Right cardiac atrium (tissue), 5 donors: ENCODE measurements at regions not wholly inside any gene's neighbourhood (a gene's known extent, or its start where the extent isn't known, plus 50 kb on each side); places are given as distances from the start of the nearest gene placed in this dataset.

ENCODE experiments used
- ATAC-seq, 2 donors: fragments of 200-7000 bp; cut with Tn5 transposase; one replicate each; pipeline versions ENCODE4 v1.8.0 to v1.9.1; 2020; ENCODE audit warnings: moderate library complexity in 2 of 2, mild to moderate bottlenecking in 1 of 2
- DNase-seq, 3 donors: peaks; one replicate each; pipeline ENCODE4 v3.0.0-alpha.2; 2020
- H3K27ac ChIP-seq: one replicate; pipeline ENCODE4 v1.5.1; 2013; ENCODE audit warnings: mild to moderate bottlenecking, low read length, control low read depth, moderate library complexity
- H3K27me3 ChIP-seq: one replicate; pipeline ENCODE4 v1.6.1; 2013; ENCODE audit not compliant: control insufficient read depth, insufficient read depth
- H3K4me1 ChIP-seq: one replicate; pipeline ENCODE4 v1.6.1; 2013; ENCODE audit warnings: low read length; ENCODE audit not compliant: control insufficient read depth, insufficient read depth
- H3K4me3 ChIP-seq: one replicate; pipeline ENCODE4 v1.5.1; 2013; ENCODE audit warnings: low read length, control low read depth
- H3K9me3 ChIP-seq: one replicate; pipeline ENCODE4 v1.6.1; 2013; ENCODE audit warnings: low read length; ENCODE audit not compliant: control insufficient read depth
- WGBS: extraction: QIAGEN DNeasy Blood & Tissue Kit; methylation state at CpG from one replicate; pipeline ENCODE4 v1.1.7; 2013; 5-methylcytosine and 5-hydroxymethylcytosine counted together
- intact Hi-C, 4 donors: fragments of 100-400 bp; cut with DNase I; formaldehyde crosslinking; loops; one replicate each; pipeline versions ENCODE4 v1.11.0 to v1.14.0; 2022 to 2023
- donor health status: healthy with polysubstance abuse.
- donor health status: DM: no; HTN: yes; CAD: no.
- donor health status: DM: no; HTN: no; CAD: no.
- donor health status: DM: no; HTN: yes; CAD: no; lungs with severe emphysema.
- donor health status: DM: yes; HTN: yes; CAD: no.

DNA sequence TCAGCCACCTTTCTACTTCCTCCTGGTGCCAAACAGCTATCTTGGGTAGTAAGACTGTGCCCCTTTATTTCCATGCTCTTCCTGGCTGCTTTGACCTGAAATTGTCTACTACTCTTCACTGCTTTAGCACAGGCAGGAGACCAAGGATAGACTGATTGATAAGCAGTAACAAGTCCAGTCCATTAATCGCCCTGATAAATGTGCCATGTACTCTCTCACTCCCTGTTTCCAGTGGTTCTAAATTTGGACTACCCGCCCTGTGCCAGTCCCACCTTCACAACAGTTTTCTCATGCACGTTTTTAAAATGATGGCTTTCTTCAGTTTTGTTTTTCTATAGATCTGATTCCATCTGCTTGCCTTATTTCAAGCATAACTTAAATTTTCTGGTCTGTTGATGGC, 189.6 kb upstream of the RBMS1 start:
- 60% methylated on average over 3 of the region's 3 CpGs for WGBS
- intact Hi-C loops: no loop called here
- no peak for ATAC-seq

DNA sequence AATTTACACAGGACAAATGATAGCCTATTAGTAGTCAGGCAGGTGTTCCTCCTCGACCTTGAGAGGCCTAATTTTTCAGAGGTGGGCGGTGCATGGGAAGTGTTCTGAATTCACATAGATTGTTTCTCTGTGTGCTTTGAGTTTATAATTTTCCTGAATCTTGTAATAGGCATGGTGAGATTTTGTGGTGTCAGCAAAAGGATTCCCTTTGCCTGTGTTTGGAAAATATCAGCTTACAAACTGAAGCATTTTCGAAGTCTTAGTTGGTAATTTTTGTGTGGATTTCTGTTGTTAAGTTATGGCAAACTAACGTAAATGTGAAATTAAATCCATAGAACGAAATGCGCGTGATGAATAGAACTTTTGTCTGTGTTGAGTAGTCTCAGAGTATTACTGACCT, 194.0 kb upstream of the RBMS1 start:
- Histone ChIP-seq H3K27ac (no peak overlapping the region), H3K27me3 (no peaks in the 10 kb centered on the region), H3K9me3 (no peaks in the 10 kb centered on the region), H3K4me3 (no peak overlapping the region), H3K4me1 (peaks cover 1% of the 10 kb centered on the region)
- intact Hi-C loops: no loop called here
- ATAC-seq (no peak), DNase-seq (no peak)
- 83% methylated on average over 7 of the region's 7 CpGs for WGBS

More for the DNA sequence above, 189.6 kb upstream of the RBMS1 start:
- H3K9me3 ChIP-seq: no peaks in the 10 kb centered on the region
- no peaks in the 10 kb centered on the region for H3K27me3 ChIP-seq
- no peak overlapping the region for H3K4me3 ChIP-seq
- H3K27ac ChIP-seq: no peak overlapping the region
- DNase-seq: no peak
- peaks cover 1% of the 10 kb centered on the region for H3K4me1 ChIP-seq

DNA sequence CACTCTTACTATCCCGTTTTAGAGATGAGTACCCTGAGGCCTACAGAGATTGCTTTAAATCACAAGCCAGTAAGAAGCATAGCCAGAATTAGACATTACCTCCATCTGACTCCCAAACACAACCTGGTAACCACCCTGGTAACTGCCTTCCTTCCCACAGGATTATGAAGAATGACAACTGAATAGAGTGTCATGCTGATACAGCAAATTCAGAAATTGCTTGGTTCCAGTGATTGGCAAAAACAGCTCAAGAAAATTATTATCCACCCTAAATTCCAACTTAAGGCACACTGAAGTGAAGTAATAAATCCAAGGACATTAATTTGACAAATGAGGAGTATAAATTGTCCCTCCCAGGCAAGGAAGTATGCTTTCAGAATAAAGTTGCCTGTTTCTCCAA, 195.8 kb upstream of the RBMS1 start:
- intact Hi-C loops: no loop called here
- Histone ChIP-seq H3K9me3 (no peaks in the 10 kb centered on the region), H3K4me1 (no peaks in the 10 kb centered on the region), H3K27me3 (no peaks in the 10 kb centered on the region), H3K4me3 (no peak overlapping the region), H3K27ac (no peak overlapping the region)
- DNase-seq (no peak), ATAC-seq (no peak)
- 99% methylated on average over 1 of the region's 1 CpG for WGBS

DNA sequence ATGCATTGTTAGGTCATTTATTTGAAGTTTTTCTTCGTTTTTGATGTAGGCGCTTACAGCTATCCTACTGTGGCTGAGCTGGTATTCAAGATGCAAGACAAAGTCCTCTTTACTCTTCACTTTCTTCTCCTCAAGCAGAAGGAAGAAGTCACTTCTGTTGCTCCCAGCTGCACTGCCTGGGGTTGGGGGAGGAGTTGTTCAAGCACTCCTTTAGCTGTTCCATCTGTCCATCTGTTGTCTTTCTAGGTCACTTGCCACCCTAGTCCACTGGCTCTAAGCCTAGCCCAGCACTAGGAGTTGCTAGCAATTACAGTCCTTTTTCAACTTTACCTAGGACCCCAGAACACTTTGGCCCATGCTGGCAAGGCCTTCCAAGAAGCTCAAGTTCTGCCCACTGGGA, 200.6 kb upstream of the RBMS1 start:
- intact Hi-C loops: no loop called here

DNA sequence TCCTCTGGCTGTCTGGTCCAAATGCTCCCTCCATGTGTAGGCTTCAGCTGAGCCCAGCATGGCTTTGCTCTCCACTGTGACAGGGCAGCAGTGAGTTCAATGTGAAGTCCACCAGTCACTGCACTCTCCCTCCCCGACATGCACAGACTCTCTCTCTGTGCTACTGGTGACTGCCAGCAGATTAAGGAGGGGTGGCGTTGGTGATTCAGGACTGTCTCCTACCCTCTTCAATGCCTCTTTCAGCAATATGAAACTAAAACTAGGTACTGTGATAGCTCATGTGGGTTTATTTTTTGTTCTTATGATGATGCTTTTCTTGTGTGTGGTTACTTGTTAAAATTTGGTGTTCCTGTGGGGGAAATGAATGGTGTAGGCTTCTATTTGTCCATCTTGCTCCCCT, 201.0 kb upstream of the RBMS1 start:
- H3K9me3 ChIP-seq: no peaks in the 10 kb centered on the region
- H3K27me3 ChIP-seq: no peaks in the 10 kb centered on the region
- DNase-seq (no peak), ATAC-seq (no peak)
- 31% methylated on average over 2 of the region's 2 CpGs for WGBS
- no peak overlapping the region for H3K4me3 ChIP-seq
- intact Hi-C loops: no loop called here
- no peaks in the 10 kb centered on the region for H3K4me1 ChIP-seq
- H3K27ac ChIP-seq: no peak overlapping the region

More for the DNA sequence above, 200.6 kb upstream of the RBMS1 start:
- Histone ChIP-seq H3K27me3 (no peaks in the 10 kb centered on the region), H3K4me1 (no peaks in the 10 kb centered on the region), H3K9me3 (no peaks in the 10 kb centered on the region), H3K27ac (no peak overlapping the region), H3K4me3 (no peak overlapping the region)
- DNase-seq: no peak
- 93% methylated on average over 2 of the region's 2 CpGs for WGBS
- no peak for ATAC-seq

DNA sequence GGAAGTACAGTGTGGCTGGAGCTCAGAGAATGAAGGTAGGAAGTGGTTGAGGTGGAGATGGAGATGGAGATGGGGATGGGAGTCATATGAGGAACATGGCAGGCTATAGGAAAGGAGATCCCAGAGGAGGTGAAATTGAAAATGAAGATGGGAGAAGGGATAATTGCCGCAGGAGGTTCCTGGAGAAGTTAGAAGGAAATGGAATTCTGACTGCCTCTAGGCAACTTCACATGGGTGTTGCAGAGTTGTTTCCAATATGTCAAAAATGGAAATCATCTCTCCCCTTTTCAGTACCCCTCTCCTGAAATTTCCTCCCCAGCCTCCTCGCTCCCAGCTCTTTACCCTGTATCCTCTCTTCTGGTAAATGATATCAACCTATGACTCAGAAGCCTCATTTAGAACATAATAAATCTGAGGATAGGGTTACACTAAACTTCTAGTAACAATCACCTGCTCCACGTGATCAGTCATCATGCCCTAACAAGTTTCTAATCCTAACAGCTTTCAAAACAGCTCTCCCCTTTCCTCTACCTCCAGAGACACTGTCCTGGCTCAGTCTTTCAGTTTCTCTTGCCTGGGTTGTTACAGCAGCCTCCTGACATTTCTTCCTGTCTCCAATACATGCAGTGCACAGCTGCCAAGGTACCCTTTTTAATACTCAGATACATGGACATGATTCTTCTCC, 201.9 kb upstream of the RBMS1 start:
- no peak for ATAC-seq
- Histone ChIP-seq H3K4me1 (no peaks in the 10 kb centered on the region), H3K9me3 (no peaks in the 10 kb centered on the region), H3K27ac (no peak overlapping the region), H3K4me3 (no peak overlapping the region), H3K27me3 (no peaks in the 10 kb centered on the region)
- WGBS: 78% methylated on average over 3 of the region's 3 CpGs
- DNase-seq: no peak
- intact Hi-C loops: no loop called here

DNA sequence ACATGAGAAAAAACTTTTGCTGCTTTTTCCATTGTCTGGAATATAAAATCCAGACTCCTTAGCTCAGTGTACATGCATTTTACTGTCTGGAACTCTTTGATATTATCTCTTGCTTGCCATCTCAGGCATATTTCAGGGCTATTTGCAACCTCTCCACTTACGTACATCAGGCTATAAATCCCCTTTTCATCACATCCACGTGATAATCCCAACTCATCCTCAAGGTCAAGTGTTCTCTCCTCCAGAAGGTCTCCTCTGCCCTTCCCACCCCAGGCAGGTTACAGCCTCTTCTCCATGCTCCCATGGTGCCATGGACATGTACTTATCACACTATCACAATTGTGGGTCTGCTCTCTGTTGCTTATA, 202.5 kb upstream of the RBMS1 start:
- ATAC-seq (no peak), DNase-seq (no peak)
- H3K27ac ChIP-seq: no peak overlapping the region
- no peak overlapping the region for H3K4me3 ChIP-seq
- no peaks in the 10 kb centered on the region for H3K9me3 ChIP-seq
- intact Hi-C loops: no loop called here
- no peaks in the 10 kb centered on the region for H3K4me1 ChIP-seq
- no peaks in the 10 kb centered on the region for H3K27me3 ChIP-seq
- 61% methylated on average over 2 of the region's 2 CpGs for WGBS

DNA sequence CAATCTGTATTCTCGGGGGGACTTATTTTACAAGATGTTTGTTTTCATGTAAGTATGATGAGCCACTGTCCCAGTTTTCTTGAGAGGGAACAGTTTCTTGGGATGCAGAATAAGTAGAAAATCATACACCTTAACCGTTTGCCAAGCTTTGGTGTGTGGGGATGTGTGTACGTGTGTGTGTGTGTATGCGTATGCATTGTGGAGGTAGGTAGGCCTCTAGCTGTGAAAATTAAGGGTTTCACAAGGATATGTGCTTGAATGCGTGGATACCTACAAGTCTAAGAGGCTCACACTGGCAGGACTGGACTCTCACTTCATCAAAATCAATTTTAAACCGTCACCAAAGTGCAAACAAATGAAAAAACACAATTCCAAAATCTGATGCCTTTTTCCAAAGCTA, 204.2 kb upstream of the RBMS1 start:
- Histone ChIP-seq H3K27ac (no peak overlapping the region), H3K27me3 (no peaks in the 10 kb centered on the region), H3K4me1 (no peaks in the 10 kb centered on the region), H3K4me3 (no peak overlapping the region), H3K9me3 (no peaks in the 10 kb centered on the region)
- no peak for ATAC-seq
- 96% methylated on average over 6 of the region's 6 CpGs for WGBS
- intact Hi-C loops: no loop called here
- no peak for DNase-seq

DNA sequence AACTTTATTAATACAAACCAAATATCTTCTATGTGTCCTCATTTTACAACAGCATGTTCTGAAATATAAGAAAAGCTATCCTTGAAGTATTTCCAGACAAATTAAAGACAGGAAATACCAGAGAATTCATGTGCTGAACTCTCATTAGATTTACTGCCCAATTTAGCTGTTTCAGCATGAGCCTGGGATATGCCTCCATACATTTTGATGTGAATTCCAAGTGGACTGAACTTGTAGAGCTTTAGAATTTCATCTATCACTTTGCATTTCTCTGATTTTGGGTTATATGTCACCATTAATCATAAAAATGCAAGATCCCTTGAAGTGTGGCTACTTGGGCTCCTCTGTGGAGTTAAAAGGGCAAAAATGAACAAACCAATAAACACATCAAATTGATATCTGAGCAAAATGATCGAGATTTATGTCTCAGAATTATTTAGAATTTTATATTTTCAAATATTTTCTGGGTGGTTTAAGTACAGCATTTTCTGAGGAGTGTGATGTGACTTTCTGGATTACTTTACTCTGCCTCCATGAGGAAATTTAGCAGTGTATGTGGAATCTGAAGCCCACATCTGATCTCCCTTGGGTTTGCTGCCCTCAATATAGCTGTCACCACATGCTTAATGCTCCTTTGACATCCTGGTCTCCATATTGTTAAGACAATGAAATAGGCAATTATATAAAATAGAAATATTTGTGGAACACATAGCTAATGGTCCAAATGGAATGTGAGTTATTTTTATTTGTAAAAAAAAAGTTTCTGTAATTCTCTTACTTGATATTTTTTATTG, 206.6 kb upstream of the RBMS1 start:
- WGBS: 77% methylated on average over 1 of the region's 1 CpG
- no peaks in the 10 kb centered on the region for H3K4me1 ChIP-seq
- no peak for DNase-seq
- H3K9me3 ChIP-seq: no peaks in the 10 kb centered on the region
- H3K27me3 ChIP-seq: no peaks in the 10 kb centered on the region
- no peak overlapping the region for H3K4me3 ChIP-seq
- no peak for ATAC-seq
- no peak overlapping the region for H3K27ac ChIP-seq
- intact Hi-C loops: no loop called here

DNA sequence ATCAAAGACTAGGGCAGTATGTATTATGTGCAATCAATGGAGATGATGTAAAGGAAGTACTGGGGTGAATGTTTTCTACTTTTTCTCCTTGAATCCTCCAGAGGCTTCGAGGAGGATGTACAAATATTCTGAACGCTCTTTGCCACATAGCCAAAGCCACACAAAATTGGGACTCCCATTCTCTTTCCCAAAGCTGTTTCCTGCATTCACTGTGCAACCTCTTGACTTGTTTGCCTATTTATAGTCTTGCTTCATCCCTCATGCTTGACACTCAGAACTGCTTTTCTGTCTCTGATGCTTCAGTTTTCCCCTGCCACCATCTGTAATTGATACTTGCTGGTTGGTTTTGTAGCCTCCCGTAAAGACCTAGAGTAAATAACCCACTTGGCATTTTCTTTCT, 208.2 kb upstream of the RBMS1 start:
- Histone ChIP-seq H3K4me3 (no peak overlapping the region), H3K4me1 (no peaks in the 10 kb centered on the region), H3K9me3 (no peaks in the 10 kb centered on the region), H3K27me3 (no peaks in the 10 kb centered on the region), H3K27ac (no peak overlapping the region)
- DNase-seq: no peak
- 50% methylated on average over 3 of the region's 3 CpGs for WGBS
- no peak for ATAC-seq
- intact Hi-C loops: no loop called here

DNA sequence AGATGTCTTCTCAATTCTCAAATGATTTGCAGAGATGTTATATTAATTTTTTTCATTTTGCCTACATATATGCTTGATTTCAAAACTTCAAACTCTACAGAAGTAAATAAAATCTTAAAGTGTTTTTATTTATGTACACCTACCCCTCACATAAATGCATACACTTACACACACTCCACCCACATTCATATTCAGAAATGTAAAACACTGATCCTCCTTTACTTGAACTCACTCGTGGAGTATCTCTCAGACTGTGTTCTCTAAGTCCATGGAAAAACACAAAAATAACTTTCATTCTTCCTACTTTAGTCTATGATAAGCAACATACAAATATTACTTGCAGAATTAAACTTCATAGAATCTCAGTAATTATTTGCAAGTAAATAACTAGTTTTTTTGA, 209.1 kb upstream of the RBMS1 start:
- Histone ChIP-seq H3K27me3 (no peaks in the 10 kb centered on the region), H3K27ac (no peak overlapping the region), H3K4me3 (no peak overlapping the region), H3K9me3 (no peaks in the 10 kb centered on the region), H3K4me1 (no peaks in the 10 kb centered on the region)
- DNase-seq: no peak
- 74% methylated on average over 1 of the region's 1 CpG for WGBS
- no peak for ATAC-seq
- intact Hi-C loops: no loop called here
